Thyroid gland (tissue), 4 donors: ENCODE measurements at regions not wholly inside any gene's neighbourhood (a gene's known extent, or its start where the extent isn't known, plus 50 kb on each side); places are given as distances from the start of the nearest gene placed in this dataset.

Experiments used
- DNase-seq, 2 donors: peaks; one replicate each; pipeline ENCODE4 v3.0.0-alpha.2; 2019
- H3K27ac ChIP-seq, 3 donors: fragments of 200-600 bp; sonication (generic); 1 replicate in 2 of 3; 2 replicates in 1 of 3; pipeline ENCODE4 v1.5.1; 2016 to 2019; ENCODE audit warnings: mild to moderate bottlenecking in 1 of 3, moderate library complexity in 1 of 3
- H3K27me3 ChIP-seq: fragments of 200-600 bp; sonication (generic); one replicate; pipeline ENCODE4 v1.5.1; 2019
- H3K36me3 ChIP-seq, 2 donors: fragments of 200-600 bp; sonication (generic); one replicate each; pipeline ENCODE4 v1.5.1; 2016 to 2019
- H3K4me1 ChIP-seq, 2 donors: fragments of 200-600 bp; sonication (generic); one replicate each; pipeline ENCODE4 v1.5.1; 2017 to 2019
- H3K4me3 ChIP-seq, 3 donors: fragments of 200-600 bp; sonication (generic); replicated peaks in 1 of 3; 1 replicate in 2 of 3; 2 replicates in 1 of 3; pipeline ENCODE4 v1.5.1; 2016; ENCODE audit warnings: mild to moderate bottlenecking in 1 of 3
- H3K9me3 ChIP-seq: fragments of 200-600 bp; sonication (generic); one replicate; pipeline ENCODE4 v1.5.1; 2017
- POLR2A ChIP-seq, 2 donors: fragments of 450-650 bp; IDR thresholded peaks; one replicate each; pipeline ENCODE4 v1.6.1; 2017; ENCODE audit warnings: antibody characterized with exemption in 2 of 2, mild to moderate bottlenecking in 2 of 2, moderate library complexity in 1 of 2
- WGBS, 2 donors: methylation state at CpG; one replicate each; pipeline ENCODE4 v1.1.5; 2017; 5-methylcytosine and 5-hydroxymethylcytosine counted together
- intact Hi-C: fragments of 100-400 bp; cut with DNase I; formaldehyde crosslinking; loops from one replicate; pipeline ENCODE4 v1.15.1; 2023
- TF ChIP-seq, protein P1 (sequence below), 6 experiments: fragments of 200-600 bp in 3 of 6; fragments of 450-650 bp in 3 of 6; sonication (generic) in 3 of 6; IDR thresholded peaks; one replicate each; pipeline ENCODE4 v1.5.1; 2016 to 2019; ENCODE audit warnings: antibody characterized with exemption in 6 of 6, mild to moderate bottlenecking in 2 of 6, inconsistent platforms in 1 of 6, moderate library complexity in 1 of 6

DNA sequence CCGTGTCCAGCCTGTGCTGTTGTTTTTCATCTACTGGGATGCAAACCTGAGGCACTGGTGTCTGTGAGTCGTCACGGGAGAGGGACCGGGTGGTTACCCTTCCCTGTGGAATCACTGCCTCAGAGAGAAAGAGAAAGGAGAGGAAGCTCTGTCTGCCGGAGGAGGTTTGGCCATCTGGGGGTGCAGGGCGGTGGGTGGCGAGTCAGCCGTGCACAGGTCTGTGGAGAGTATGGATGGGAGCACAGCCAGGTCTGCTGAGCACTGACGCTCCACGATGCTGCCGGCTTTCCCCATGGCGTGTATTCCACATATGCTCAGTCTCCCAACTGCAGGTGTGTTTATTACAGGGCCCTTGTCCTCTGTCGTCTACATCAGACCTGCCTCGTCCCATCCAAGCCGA, 395.2 kb upstream of the IRX4 start:
- 84% methylated on average over 15 of the region's 15 CpGs for WGBS, 2 donors
- H3K9me3 ChIP-seq, result no peaks in the 10 kb centered on the region
- H3K4me3 ChIP-seq, result no peak overlapping the region
- H3K36me3 ChIP-seq, result no peaks in the 10 kb centered on the region
- TF ChIP-seq, protein P1, sequence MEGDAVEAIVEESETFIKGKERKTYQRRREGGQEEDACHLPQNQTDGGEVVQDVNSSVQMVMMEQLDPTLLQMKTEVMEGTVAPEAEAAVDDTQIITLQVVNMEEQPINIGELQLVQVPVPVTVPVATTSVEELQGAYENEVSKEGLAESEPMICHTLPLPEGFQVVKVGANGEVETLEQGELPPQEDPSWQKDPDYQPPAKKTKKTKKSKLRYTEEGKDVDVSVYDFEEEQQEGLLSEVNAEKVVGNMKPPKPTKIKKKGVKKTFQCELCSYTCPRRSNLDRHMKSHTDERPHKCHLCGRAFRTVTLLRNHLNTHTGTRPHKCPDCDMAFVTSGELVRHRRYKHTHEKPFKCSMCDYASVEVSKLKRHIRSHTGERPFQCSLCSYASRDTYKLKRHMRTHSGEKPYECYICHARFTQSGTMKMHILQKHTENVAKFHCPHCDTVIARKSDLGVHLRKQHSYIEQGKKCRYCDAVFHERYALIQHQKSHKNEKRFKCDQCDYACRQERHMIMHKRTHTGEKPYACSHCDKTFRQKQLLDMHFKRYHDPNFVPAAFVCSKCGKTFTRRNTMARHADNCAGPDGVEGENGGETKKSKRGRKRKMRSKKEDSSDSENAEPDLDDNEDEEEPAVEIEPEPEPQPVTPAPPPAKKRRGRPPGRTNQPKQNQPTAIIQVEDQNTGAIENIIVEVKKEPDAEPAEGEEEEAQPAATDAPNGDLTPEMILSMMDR (IDR thresholded peaks at IDR 0.05), result no peak
- TF ChIP-seq POLR2A (IDR thresholded peaks at IDR 0.05), result no peak
- H3K27me3 ChIP-seq, result no peaks in the 10 kb centered on the region
- no peaks in the 10 kb centered on the region for H3K4me1 ChIP-seq
- intact Hi-C loops, result no loop called here
- no peak for DNase-seq
- H3K27ac ChIP-seq, result no peak overlapping the region

DNA sequence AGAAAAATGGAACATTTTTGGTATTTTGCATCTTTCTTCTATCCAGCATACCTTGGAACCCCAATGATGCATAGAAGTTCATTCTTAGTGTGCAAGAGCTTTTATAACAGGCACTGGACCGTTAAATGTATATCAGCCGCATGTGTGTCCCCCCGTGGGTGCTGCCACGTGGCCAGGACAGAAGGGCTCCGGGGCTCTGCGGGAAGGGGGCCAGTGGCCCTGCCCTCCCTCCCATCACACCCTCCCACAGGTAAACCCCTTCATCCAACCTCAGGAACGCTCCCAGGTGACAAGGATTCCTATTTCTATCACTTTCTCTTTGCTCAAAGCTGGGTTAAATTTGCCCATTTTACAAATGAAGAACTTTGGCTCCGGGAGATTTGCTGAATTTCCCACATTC, 393.4 kb upstream of the IRX4 start:
- H3K27me3 ChIP-seq, result no peaks in the 10 kb centered on the region

DNA sequence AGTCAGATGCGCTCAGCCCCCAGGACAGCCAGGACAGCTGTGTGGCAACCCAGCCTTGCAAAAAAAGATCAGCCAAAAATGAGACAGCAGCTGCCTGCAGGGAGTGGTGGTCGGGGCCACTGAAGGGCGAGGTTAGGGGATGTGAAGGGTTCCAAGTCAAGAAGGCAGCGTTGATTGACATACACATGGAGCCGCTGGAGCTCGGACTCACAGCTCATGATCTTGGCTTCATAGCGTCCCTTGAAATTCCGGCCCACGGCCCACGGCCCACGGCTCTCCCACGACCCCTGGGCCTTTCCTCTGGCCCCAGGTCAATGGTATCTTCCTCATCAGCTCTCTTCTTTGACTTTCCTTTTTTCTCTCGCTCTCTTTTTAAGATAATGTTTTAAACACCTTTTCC, 390.0 kb upstream of the IRX4 start:
- no peak overlapping the region for H3K27ac ChIP-seq
- 74 to 80% methylated on average over 13 of the region's 13 CpGs for WGBS, 2 donors
- no peak for DNase-seq
- no peak for TF ChIP-seq POLR2A (IDR thresholded peaks at IDR 0.05)
- TF ChIP-seq, protein P1 (IDR thresholded peaks at IDR 0.05), result no peak
- no peak overlapping the region for H3K4me3 ChIP-seq
- no peaks in the 10 kb centered on the region for H3K4me1 ChIP-seq
- H3K27me3 ChIP-seq, result no peaks in the 10 kb centered on the region
- H3K9me3 ChIP-seq, result no peaks in the 10 kb centered on the region
- no peaks in the 10 kb centered on the region for H3K36me3 ChIP-seq
- intact Hi-C loops, result no loop called here

More for the DNA sequence above, 393.4 kb upstream of the IRX4 start:
- no peak for DNase-seq
- Histone ChIP-seq H3K36me3 (no peaks in the 10 kb centered on the region), H3K4me3 (no peak overlapping the region), H3K4me1 (no peaks in the 10 kb centered on the region), H3K27ac (no peak overlapping the region), H3K9me3 (no peaks in the 10 kb centered on the region)
- intact Hi-C loops, result no loop called here
- TF ChIP-seq, protein P1 (IDR thresholded peaks at IDR 0.05), result no peak
- no peak for TF ChIP-seq POLR2A (IDR thresholded peaks at IDR 0.05)
- WGBS, 2 donors, result 83 to 88% methylated on average over 8 of the region's 8 CpGs

DNA sequence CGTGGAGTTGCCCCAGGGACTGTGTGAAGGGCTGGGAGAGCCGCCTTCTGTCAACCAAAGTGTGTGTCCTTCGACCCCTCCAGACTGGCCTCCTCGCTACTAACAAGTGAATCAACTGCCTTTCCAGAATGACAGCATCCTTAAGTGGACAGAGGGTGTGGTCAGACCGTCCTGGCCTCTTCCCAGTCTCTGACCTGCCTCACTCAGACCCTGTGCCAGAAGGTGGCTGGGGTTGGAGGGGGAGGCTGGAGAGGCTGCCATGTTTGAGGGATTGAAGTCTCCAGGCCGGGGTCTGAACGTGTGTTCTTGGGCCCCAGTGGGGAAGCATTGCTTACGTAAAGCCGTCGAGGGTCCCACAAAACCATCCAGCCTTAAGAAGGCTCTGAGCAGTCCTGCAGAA, 389.3 kb upstream of the IRX4 start:
- H3K9me3 ChIP-seq, result no peaks in the 10 kb centered on the region
- no peak overlapping the region for H3K4me3 ChIP-seq
- intact Hi-C loops, result no loop called here
- H3K27me3 ChIP-seq, result no peaks in the 10 kb centered on the region
- no peak overlapping the region for H3K27ac ChIP-seq
- H3K36me3 ChIP-seq, result no peaks in the 10 kb centered on the region
- DNase-seq, result no peak
- WGBS, 2 donors, result 64 to 66% methylated on average over 10 of the region's 10 CpGs
- TF ChIP-seq POLR2A (IDR thresholded peaks at IDR 0.05), result no peak
- TF ChIP-seq, protein P1 (IDR thresholded peaks at IDR 0.05), result no peak
- H3K4me1 ChIP-seq, result no peaks in the 10 kb centered on the region

DNA sequence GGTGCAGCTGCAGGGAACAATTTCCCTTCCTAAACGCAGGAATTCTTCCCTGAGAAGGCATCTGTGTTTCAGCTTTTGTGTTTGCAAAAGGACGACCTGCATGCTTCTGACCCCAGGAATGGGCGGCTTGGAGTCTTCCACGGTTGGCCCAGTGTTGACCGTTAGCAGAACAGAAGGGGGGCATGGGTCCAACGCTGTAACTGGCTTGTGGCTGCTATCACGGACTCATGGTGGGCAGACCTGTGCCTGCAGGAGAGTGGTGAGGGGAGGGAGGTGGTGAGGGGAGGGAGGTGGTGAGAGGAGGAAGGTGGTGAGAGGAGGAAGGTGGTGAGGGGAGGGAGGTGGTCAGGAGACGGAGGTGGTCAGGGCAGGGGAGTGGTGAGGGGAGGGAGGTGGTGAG, 388.6 kb upstream of the IRX4 start:
- Histone ChIP-seq H3K27me3 (no peaks in the 10 kb centered on the region), H3K4me1 (no peaks in the 10 kb centered on the region), H3K4me3 (no peak overlapping the region), H3K27ac (no peak overlapping the region), H3K9me3 (no peaks in the 10 kb centered on the region), H3K36me3 (no peaks in the 10 kb centered on the region)
- intact Hi-C loops, result no loop called here
- DNase-seq, result no peak
- WGBS, 2 donors, result 46 to 54% methylated on average over 8 of the region's 8 CpGs
- TF ChIP-seq, protein P1 (IDR thresholded peaks at IDR 0.05), result no peak
- no peak for TF ChIP-seq POLR2A (IDR thresholded peaks at IDR 0.05)
